HG02938 (cell line): ENCODE measurements at regions not wholly inside any gene's neighbourhood (a gene's known extent, or its start where the extent isn't known, plus 50 kb on each side); places are given as distances from the start of the nearest gene placed in this dataset.
"Not testable (repeated sequence)": the region's sequence is repeated elsewhere in the genome, so short reads cannot be mapped to it uniquely, and the experiment has no call there.

ENCODE experiments used
- ATAC-seq: cut with Tn5 transposase; IDR thresholded peaks from one replicate; pipeline ENCODE4 v1.9.1; 2021; ENCODE audit warnings: mild to moderate bottlenecking, moderate library complexity; ENCODE audit not compliant: unreplicated experiment

DNA sequence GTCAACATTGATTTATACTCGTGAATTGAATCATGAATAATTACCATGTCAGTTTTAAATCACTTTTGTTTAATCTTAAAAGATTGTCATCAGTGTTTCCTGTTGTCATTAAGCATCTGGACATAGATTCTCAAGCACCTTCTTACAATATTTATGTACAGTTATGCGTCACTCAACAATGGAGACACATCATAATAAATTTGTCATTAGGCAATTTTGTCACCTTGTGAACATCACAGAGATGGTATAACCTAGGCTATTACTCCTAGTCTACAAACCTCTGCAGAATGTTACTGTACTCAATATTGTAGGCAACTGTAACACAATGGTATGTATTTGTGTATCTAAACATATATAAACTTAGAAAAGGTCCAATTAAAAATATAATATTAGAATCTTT lies 2130.9 kb upstream of the PCDH20 start:
- no peak for ATAC-seq

DNA sequence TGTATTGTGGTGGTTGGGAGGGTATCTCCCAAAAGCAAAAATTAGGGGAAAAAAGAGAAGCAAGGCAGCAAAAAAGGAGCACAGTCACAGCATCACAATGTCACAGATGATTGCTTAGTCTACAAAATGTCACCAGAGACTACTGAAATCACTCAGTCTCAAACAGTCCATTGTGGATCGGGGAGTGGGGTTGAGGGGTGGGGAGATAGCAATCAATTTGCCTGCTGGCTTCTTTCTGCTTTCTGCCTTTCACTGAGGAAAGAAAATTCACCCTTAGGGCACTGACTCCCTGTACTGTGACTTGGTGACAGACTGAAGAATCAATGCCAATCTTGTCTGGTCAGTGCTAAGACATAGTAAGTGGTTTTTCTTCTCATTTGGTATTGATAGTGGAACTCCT lies 2127.1 kb upstream of the PCDH20 start:
- no peak for ATAC-seq

DNA sequence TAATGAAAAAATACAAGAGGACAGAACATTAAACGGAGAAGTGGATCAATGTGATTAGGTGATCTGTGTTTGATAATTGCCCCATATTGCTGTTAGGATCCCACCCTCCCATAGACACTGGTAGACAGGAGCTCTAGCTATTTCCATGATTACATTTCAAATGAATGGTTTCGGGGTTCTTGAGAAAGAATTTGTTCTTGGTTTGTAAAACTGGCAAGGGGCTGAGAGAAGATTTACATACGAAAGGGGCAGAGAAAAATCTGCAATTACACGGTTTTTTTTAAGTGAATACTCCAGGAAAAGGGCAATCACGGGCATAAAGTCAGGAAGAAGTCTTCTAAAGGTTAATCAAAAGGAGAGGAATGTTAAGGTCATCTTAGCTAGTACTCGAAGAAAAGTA lies 2125.7 kb upstream of the PCDH20 start:
- no peak for ATAC-seq

DNA sequence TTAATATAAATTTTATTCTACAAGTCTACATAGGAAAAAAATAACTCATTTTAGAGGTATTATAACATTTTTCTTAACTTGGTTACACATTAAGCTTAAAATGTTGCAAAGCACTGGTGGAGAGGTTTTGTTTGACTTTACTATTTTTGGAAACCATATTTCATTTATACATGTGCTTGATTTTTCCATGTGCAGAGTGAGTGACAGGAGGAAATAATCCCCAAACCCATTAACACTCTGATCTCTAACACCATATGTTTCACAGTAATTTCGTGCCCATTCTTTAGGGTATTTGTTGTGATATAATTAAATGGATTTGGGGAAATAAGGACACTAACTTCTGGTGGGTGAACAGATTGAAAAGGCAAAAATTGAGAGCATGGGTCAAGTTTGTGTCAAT lies 2124.4 kb upstream of the PCDH20 start:
- no peak for ATAC-seq

DNA sequence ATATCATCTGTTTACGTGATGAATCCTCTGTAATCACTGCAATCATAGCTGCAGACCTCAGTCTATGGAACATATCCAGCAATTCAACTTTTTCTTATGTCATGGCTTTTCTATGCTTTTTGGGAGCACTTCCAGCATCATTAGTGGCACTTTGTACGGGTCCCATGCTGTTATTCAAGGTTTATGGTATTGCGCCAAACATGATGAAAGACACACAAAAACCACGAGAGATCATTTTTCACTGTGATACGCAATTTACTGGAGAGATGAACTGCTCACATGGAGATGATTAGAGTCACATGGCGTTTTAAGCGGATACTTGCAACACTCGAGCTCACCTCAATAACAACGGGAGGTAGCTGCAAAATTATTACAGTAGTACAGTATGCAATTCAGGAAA lies 2101.7 kb upstream of the PCDH20 start:
- no peak for ATAC-seq

DNA sequence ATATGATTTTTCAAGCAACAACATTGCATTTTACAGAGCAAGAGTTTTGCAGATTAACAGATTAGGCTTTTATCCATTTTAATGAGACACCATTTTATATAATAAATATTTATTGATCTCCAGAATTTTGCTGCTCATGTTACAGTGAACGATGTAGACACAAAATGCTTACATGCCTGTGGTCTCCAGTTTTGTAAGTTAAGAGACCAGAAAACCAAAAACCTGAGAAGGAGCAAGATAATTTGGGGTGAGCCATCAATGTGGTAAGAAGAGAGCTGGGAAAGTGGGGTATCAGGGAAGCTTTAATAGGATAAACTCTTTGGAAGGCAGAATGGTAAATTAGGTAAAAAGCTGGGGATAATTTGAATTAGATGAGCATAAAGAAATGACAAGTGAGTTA lies 2100.5 kb upstream of the PCDH20 start:
- no peak for ATAC-seq

DNA sequence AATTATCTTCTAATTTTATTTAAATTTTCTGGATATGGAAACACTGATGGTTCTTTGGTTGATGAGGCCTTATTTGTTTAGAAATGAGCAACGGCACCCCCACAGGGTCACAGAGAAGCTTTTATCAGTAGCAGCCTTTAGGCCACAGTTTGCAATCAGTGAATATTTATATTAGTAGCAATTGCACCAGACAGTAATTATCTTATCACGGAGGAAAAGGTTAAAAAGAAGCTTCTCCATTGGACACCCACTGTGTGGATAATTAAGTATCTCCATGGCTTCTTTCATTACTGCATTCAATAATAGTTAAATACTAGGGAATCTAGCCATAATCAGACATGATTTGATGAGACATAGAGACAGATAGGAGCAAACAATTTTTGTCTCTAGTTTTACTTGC lies 2099.2 kb upstream of the PCDH20 start:
- no peak for ATAC-seq

DNA sequence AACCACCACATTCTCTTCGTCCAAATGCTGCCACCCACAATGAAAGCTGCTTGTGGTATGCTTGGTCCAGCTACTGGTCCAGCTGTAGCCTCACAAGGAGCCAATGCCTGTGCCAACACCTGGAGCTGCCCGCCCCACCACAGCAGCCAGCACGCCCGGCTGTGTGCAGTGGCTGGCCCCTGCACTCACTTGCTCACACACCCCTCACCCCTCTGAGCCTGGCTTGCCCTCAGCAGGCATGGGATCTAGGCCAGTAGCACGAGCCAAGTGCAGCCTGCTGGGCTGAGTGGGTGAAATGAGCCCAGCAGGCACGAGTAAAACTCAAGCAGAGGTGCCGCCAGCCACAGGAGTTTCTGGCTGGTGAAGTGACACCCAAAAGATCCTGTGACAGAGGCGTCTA lies 2096.4 kb upstream of the PCDH20 start:
- ATAC-seq: no peak

DNA sequence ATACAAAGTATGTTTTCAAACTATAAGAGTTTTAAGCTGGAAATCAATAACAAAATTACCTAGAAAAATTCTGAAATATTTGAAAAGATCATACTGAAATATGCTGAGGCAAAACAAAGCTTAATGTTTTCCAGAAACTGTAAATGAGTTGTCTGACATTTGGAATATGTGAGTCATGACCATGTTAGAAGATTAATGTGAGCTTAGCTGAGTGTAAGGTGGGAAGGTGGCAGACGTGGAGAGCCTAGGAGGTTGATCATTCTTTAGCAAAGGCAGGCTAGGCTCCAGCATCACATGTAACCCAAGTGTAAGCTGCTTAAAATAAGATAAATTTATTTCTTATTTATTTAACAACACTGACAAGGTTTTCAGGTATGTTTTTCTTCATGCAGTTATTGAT lies 2086.1 kb upstream of the PCDH20 start:
- no peak for ATAC-seq

DNA sequence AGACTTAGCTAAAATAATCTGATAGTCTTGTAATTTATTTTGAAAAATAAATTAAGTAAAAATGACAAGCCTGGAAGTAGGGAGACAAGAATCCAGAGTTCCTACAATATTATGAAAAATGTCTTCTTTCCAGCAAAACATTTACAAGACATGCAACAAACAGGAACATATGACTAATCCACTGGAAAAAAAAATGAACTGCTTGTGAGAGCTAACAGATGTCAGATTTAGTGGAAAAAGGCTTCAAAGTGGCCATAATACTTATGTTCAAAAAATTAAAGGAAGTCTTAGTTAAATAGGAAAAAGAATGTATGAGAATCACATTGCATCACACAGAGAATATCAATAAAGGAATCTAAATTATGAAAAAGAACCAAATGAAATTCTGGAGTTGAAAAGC lies 2082.0 kb upstream of the PCDH20 start:
- no peak for ATAC-seq

DNA sequence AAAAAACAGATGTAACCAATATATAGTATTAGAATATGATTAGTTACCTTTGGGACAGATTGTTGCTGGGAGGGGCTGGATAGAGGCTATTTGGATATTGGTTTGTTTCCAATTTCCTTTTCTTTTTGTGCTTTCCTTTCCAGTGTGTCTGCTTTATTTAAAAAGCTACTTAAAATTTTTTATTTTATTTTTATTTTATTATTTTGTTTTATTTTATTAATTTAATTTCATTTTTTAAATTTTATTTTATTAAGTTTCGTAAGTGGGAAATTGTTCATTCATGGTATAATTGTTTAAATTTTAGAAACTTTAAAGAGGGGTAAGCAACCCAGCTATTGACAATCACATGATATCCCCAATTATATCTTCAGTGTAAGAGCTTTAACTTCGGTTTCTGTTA lies 2077.0 kb upstream of the PCDH20 start:
- ATAC-seq: no peak

DNA sequence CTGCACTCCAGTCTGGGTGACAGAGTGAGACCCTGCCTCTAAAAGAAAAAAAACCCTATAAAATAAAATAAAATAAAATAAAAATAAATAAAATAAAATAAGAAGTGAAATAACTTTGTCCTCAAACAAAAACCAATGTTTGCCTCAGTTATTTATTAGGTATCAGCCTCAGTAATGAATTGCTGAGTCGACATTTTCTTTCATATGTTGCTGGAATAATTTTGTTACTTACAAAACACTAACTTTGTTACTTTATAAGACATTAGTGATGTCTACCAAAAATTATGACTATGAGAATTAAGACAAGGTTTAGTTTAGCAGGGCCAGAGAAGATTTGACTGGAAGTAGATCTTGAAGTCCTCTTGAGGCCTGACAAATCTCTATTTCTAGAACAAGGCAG lies 2074.5 kb upstream of the PCDH20 start:
- ATAC-seq: no peak

DNA sequence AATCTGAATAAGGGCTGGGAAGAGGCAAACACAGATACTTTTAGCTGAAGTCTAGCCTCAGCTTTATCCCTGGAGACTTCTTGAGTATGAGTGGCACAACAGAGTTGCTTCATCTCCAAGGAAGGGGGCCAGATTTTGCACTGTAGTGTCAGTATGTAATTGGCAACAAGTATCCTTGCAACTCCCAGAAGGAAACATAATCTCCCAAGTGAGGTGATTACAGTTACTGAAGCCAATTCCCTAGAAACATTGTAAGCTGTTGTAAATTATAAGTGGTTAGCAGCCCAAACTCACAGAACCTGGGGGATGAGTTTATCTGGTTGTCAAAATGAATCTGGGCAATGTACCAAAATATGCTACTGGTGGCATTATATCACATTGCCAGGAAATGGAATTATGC lies 2065.7 kb upstream of the PCDH20 start:
- no peak for ATAC-seq

DNA sequence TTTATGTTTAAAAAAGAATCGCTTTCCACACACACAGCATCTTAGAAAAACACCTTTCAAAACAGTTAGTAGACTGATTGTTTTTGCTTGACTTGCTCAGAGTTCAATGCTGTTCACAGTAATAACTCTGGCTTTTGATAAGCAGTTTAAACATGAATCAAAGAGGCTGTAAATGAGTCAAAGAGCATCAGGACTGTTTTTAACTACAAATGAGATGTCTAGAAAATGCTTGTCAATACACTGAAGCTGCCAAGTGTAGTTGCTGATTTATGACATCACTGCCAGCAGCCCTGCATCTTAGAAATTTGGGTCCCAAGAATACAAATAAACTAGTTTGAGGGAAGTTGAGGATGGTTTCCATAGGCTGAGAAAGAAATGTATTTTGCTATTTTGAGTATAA lies 2057.1 kb upstream of the PCDH20 start:
- ATAC-seq: no peak

DNA sequence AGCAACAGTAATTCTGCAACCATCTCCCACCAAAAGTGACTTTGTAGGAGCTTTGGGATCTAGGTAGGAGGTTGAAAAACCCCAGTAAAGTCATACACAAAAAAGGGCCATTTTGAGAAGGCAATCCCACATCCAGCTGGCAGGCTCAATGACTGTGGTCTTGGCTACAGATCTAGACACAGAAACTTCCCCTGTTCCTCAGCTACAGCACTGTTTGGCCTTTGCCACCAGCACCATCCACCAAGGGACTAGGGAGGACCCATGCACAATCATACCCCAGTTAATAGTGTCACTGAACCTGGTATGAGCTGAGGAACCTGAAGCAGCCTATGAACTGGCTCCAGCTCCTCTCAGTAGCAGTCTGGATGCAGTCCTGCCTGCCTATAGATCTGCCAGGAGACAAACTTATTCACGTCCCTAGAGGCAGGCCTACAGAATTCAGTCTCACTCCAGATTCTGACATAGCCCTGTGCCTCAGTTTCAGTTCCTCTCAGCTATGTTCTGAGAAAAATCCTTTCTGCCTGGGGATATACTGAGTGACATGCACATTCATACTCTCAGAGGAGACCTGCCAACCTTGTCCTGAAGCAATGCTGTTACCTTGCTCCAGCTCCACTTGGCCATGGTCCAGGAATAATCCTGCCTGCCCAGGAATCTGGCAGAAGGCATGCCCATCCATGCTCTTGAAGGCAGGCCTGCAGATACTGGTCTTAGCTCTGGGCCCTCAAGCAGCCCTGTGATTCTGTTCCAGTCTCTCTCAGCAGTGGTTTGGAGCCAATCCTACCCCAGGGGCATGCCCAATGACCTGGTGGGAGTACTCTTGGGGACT lies 2048.3 kb upstream of the PCDH20 start:
- ATAC-seq: peak; percentile 75

DNA sequence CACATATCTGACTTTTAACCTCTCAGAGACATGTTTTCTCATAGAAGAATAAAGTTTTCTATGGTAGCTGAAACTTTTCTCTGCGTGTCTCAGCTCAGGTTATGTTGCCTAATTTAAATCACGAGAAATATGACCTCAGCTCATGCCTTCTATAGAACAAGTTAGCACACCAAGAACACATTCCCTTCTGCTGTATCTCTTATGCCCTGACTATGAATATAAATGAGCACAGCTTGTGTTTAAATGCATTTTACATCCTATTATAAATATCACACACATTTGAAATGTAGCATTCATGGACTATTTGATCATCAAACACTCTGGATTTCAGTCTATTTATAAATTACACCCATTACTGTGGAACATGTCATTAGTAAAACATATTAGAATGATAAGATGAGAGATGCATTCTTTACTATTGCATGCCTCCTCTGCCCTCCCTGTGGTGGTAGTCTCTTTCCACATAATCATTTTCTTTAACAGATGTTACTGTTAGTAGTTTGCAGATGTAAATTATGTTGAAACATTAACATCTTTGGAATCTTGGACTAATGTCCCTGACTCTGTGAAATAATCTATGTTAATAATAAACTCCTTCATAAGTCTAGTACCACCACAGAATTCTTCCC lies 2044.9 kb upstream of the PCDH20 start:
- no peak for ATAC-seq

DNA sequence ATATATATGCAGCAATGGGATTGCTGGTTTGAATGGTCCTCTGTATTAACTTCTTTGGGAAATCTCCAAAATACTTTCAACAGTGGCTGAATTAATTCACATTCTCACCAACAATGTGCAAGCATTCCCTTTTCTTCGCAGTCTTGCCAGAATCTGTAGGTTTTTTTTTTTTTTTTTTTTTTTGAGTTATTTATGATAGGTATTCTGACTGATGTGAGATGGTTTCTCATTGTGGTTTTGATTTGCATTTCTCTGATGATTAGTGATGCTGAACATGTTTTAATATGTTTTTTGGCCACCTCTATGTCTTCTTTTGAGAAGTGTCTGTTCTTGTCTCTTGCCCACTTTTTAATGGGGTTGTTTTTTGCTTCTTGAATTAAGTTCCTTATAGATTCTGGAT lies 2041.5 kb upstream of the PCDH20 start:
- ATAC-seq: no peak

DNA sequence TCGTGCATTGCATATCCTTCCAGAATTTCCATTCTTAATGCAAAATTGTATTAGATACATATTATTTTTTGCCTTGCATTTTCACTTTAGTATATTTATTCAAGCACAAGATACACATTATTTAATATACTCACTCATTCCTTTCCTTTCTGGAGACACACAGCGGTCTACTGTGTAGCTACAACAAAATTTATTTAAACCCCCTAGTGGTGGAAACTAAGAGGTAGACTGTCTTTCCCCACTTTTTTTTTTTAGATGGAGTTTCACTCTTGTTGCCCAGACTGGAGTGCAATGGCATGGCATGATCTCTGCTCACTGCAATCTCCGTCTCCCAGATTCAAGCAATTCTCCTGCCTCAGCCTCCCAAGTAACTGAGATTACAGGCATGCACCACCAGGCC lies 2040.3 kb upstream of the PCDH20 start:
- no peak for ATAC-seq

DNA sequence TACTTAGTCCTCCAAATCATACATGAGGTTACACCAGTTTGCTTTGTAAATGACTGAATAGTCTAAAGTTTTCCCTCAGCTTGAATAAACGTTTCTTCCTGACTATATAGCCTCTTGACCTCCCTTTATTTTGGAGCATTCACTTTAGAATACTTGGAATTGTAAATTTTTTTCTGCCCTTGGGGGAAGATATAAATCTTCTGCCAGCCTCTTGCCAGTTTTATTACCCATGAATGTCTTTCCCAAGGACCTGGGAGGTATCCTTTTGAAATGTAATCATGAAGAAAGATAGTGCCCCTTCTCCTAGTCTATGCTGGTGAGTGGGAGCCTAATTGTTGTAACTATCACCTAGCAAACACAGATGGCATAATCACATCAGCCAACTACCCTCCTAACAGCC lies 2033.9 kb upstream of the PCDH20 start:
- no peak for ATAC-seq

DNA sequence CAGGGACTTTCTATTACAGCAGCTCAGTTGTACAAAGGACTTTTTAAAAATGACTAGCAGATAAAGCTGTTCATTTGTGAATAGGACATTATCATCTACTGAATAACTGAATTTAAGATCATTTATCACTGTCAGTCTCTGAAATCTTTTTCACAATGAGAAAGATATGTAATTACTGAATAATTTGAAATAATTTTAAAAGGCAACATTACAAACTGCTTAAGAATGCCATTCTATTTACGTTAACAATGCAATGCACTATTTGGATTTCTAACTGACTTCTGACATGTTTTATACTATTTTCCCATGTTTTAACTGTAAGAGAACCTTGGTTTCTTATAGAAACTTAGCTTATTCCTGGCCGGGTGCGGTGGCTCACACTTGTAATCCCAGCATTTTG lies 2033.0 kb upstream of the PCDH20 start:
- no peak for ATAC-seq

DNA sequence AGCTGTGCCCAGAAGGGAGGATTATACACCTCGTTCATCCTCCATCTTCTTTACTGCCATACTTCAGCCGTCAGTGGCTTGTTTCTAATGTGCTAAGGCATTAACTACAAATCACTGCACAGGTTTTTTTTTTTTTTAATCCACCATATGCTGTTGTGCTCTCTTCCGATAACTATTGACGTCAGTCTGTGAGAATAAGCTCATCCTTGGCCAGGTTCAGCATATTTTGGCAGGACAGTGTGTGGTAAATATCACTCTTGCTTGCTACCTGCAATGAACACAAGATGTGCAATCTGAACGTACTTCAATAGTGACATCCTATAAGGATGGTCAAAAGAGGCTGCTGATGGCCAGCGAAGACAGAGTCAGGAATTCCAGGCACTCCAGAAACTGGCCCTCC lies 2030.7 kb upstream of the PCDH20 start:
- no peak for ATAC-seq

DNA sequence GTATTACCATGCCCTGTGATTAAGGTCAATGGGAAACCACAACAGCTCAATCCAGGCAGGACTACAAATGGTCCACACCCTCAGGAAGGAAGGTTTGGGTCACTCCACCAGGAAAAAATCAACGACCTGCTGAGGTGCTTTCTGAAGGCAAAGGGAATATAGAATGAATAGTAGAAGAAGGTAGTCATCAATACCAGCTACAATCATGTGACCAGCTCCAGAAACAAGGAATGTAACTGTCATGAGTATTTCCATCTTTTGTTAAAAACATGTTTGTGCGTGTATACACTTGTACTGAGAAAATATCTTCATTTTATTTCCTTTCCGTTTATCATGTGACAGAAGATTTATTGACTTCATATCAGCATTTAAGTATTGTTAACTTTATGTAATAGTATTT lies 2028.6 kb upstream of the PCDH20 start:
- not testable (repeated sequence) for ATAC-seq

DNA sequence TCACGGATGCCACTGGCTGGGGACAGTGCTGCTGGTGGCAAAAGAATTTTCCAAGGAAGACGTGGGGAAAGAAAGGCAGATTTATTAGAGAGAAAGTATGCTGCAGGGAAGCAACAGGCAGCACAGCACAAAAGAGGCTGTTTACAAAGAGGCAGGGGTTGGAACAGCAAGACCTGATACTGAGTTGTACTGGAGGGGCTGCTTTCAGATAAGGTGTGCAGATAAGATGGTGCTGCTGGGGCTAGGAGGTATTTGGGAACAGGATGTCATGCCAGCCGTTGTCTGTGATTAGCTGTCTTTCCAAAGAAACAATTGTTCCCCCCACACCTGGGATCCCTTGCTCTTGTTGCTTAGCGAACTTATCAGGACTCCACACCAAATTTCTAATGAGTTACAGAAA lies 2023.3 kb upstream of the PCDH20 start:
- ATAC-seq: no peak
